HCT116 (cell line): ENCODE measurements at regions not wholly inside any gene's neighbourhood (a gene's known extent, or its start where the extent isn't known, plus 50 kb on each side); places are given as distances from the start of the nearest gene placed in this dataset.

ENCODE experiments used
- ATAC-seq: fragments of 200-7000 bp; cut with Tn5 transposase; 2 replicates; pipeline ENCODE4 v1.9.1; 2020; ENCODE audit warnings: mild to moderate bottlenecking, moderate library complexity
- BruUV-seq: library from RNA; stranded (reverse); fragments of 400-500 nt; replicated peaks from 2 replicates; lab custom pipeline; 2021; lab: Mats Ljungman, UMichigan
- CTCF ChIA-PET: fragments of 300-600 bp; sonication (Branson Sonifier 250); formaldehyde crosslinking; loops from one replicate; lab custom pipeline; 2021; ENCODE audit warnings: antibody characterized with exemption; lab: Charles Lee
- POLR2A ChIA-PET: fragments of 300-600, 350-600 bp; sonication (Branson Sonifier 250); formaldehyde crosslinking; loops from one replicate; lab custom pipeline; 2021; ENCODE audit warnings: antibody characterized with exemption; lab: Charles Lee
- RAD21 ChIA-PET, 2 experiments: fragments of 300-600 bp; sonication (Branson Sonifier 250); formaldehyde crosslinking; loops; one replicate each; lab custom pipeline; 2023; ENCODE audit warnings: low total read pairs in 2 of 2; ENCODE audit not compliant: uncharacterized antibody in 2 of 2, unreplicated experiment in 2 of 2, low non-redundant PET in 1 of 2; lab: Charles Lee
- DNase-seq: peaks from one replicate; pipeline ENCODE4 v3.0.0-alpha.2; 2010; ENCODE audit warnings: low read depth, low spot score
- H2AFZ ChIP-seq: fragments of 200-600 bp; shearing (Covaris generic), sonication (generic); 2 replicates; pipeline ENCODE4 v1.6.1; 2017; ENCODE audit warnings: low read depth, mixed run types, mixed read lengths, antibody characterized with exemption, low read length; ENCODE audit not compliant: poor library complexity, severe bottlenecking
- H3K27ac ChIP-seq: 2 replicates; pipeline ENCODE4 v1.5.1; 2012; ENCODE audit warnings: low read depth, low read length
- H3K27me3 ChIP-seq: fragments of 200-600 bp; sonication (generic); 2 replicates; pipeline ENCODE4 v1.6.1; 2016; ENCODE audit warnings: mixed run types, low read length, mixed read lengths; ENCODE audit not compliant: insufficient read depth
- H3K36me3 ChIP-seq, 2 experiments: fragments of 200-500 bp in 1 of 2; fragments of 200-600 bp in 1 of 2; sonication (Bioruptor generic) in 1 of 2; sonication (generic) in 1 of 2; 2 replicates each; pipeline versions ENCODE4 v1.5.1 to v1.6.1; 2014 to 2016; ENCODE audit warnings: low read length in 2 of 2, inconsistent platforms in 1 of 2, mixed read lengths in 1 of 2, mixed run types in 1 of 2; ENCODE audit not compliant: insufficient read depth in 2 of 2, control insufficient read depth in 1 of 2
- H3K4me1 ChIP-seq, 2 experiments: fragments of 200-600 bp in 1 of 2; sonication (generic) in 1 of 2; 2 replicates each; pipeline versions ENCODE4 v1.5.1 to v1.6.1; 2012 to 2017; ENCODE audit warnings: low read length in 2 of 2, inconsistent platforms in 1 of 2, mild to moderate bottlenecking in 1 of 2, mixed read lengths in 1 of 2, mixed run types in 1 of 2, moderate library complexity in 1 of 2; ENCODE audit not compliant: insufficient read depth in 2 of 2, control insufficient read depth in 1 of 2
- H3K4me2 ChIP-seq: fragments of 200-600 bp; sonication (generic); 2 replicates; pipeline ENCODE4 v1.6.1; 2017; ENCODE audit warnings: mixed run types, low read length, mixed read lengths
- H3K4me3 ChIP-seq, 2 experiments: fragments of 200-600 bp in 1 of 2; sonication (generic) in 1 of 2; replicated peaks in 1 of 2; 2 replicates each; pipeline ENCODE4 v1.5.1; 2011 to 2016; ENCODE audit warnings: low read length in 2 of 2, control low read depth in 1 of 2, low read depth in 1 of 2, mild to moderate bottlenecking in 1 of 2, mixed read lengths in 1 of 2, mixed run types in 1 of 2
- H3K79me2 ChIP-seq: fragments of 200-600 bp; sonication (generic); 2 replicates; pipeline ENCODE4 v1.6.1; 2017; ENCODE audit warnings: mild to moderate bottlenecking, mixed run types, low read length, moderate library complexity, mixed read lengths; ENCODE audit not compliant: insufficient read depth
- H3K9ac ChIP-seq: fragments of 200-600 bp; sonication (generic); 2 replicates; pipeline ENCODE4 v1.6.1; 2016; ENCODE audit warnings: low read length, mixed read lengths
- H3K9me2 ChIP-seq: fragments of 200-600 bp; sonication (generic), shearing (Covaris generic); 2 replicates; pipeline ENCODE4 v1.6.1; 2017; ENCODE audit warnings: mixed run types, mild to moderate bottlenecking, moderate library complexity; ENCODE audit not compliant: insufficient read depth
- H3K9me3 ChIP-seq, 2 experiments: fragments of 200-500 bp in 1 of 2; fragments of 200-600 bp in 1 of 2; sonication (Bioruptor generic) in 1 of 2; sonication (generic) in 1 of 2; 2 replicates each; pipeline ENCODE4 v1.6.1; 2014 to 2017; ENCODE audit warnings: low read length in 2 of 2, mixed read lengths in 2 of 2, inconsistent platforms in 1 of 2, low read depth in 1 of 2, mild to moderate bottlenecking in 1 of 2, mixed run types in 1 of 2, moderate library complexity in 1 of 2; ENCODE audit not compliant: control insufficient read depth in 1 of 2, insufficient read depth in 1 of 2
- H4K20me1 ChIP-seq: fragments of 200-600 bp; sonication (generic), shearing (Covaris generic); 2 replicates; pipeline ENCODE4 v1.6.1; 2017; ENCODE audit warnings: mixed run types, mild to moderate bottlenecking, moderate library complexity; ENCODE audit not compliant: insufficient read depth
- ATF3 ChIP-seq: IDR thresholded peaks from 2 replicates; pipeline ENCODE4 v1.6.1; 2012
- CTCF ChIP-seq, 3 experiments: fragments of 200-600 bp in 1 of 3; sonication (generic) in 1 of 3; IDR thresholded peaks in 2 of 3; conservative IDR thresholded peaks in 1 of 3; 2 replicates each; pipeline ENCODE4 v1.5.1; 2012 to 2017; ENCODE audit warnings: low read depth in 2 of 3, low read length in 2 of 3, antibody characterized with exemption in 1 of 3, borderline replicate concordance in 1 of 3, control low read depth in 1 of 3, mild to moderate bottlenecking in 1 of 3, mixed read lengths in 1 of 3, mixed run types in 1 of 3, moderate library complexity in 1 of 3; ENCODE audit not compliant: insufficient read depth in 1 of 3
- EGR1 ChIP-seq: IDR thresholded peaks from 2 replicates; pipeline ENCODE4 v1.6.1; 2012; ENCODE audit warnings: low read depth
- ELF1 ChIP-seq: IDR thresholded peaks from 2 replicates; pipeline ENCODE4 v1.6.1; 2012; ENCODE audit warnings: low read depth, borderline replicate concordance
- EZH2phosphoT487 ChIP-seq: fragments of 200-600 bp; IDR thresholded peaks from 2 replicates; pipeline ENCODE4 v1.6.1; 2018; ENCODE audit warnings: antibody characterized with exemption, borderline replicate concordance
- FOSL1 ChIP-seq: IDR thresholded peaks from 2 replicates; pipeline ENCODE4 v1.6.1; 2012; ENCODE audit warnings: low read depth
- JUND ChIP-seq: IDR thresholded peaks from 2 replicates; pipeline ENCODE4 v1.6.1; 2012
- MAX ChIP-seq: IDR thresholded peaks from 2 replicates; pipeline ENCODE4 v1.6.1; 2012
- POLR2A ChIP-seq: IDR thresholded peaks from 2 replicates; pipeline ENCODE4 v1.7.0; 2011; ENCODE audit warnings: borderline replicate concordance; ENCODE audit not compliant: insufficient read depth, insufficient read length; ENCODE audit errors: extremely low read depth
- RAD21 ChIP-seq: IDR thresholded peaks from 2 replicates; pipeline ENCODE4 v1.6.1; 2012; ENCODE audit warnings: low read depth, mild to moderate bottlenecking
- REST ChIP-seq: IDR thresholded peaks from 2 replicates; pipeline ENCODE4 v1.6.1; 2012; ENCODE audit warnings: low read depth
- SIN3A ChIP-seq: IDR thresholded peaks from 2 replicates; pipeline ENCODE4 v1.6.1; 2012; ENCODE audit warnings: low read depth
- SP1 ChIP-seq: IDR thresholded peaks from 2 replicates; pipeline ENCODE4 v1.6.1; 2012; ENCODE audit warnings: low read depth
- SRF ChIP-seq: IDR thresholded peaks from 2 replicates; pipeline ENCODE4 v1.6.1; 2012; ENCODE audit warnings: low read depth
- TCF7L2 ChIP-seq: IDR thresholded peaks from 2 replicates; pipeline ENCODE4 v1.7.0; 2011; ENCODE audit warnings: borderline replicate concordance, inconsistent platforms; ENCODE audit not compliant: insufficient read depth, insufficient read length; ENCODE audit errors: extremely low read depth
- YY1 ChIP-seq: IDR thresholded peaks from 2 replicates; pipeline ENCODE4 v1.6.1; 2011; ENCODE audit warnings: low read length, low read depth, moderate library complexity, mild to moderate bottlenecking; ENCODE audit not compliant: insufficient replicate concordance; ENCODE audit errors: extremely low read depth
- ZBTB33 ChIP-seq: IDR thresholded peaks from 2 replicates; pipeline ENCODE4 v1.6.1; 2011; ENCODE audit warnings: mild to moderate bottlenecking, low read length, moderate library complexity; ENCODE audit not compliant: insufficient replicate concordance; ENCODE audit errors: extremely low read depth
- ZFX ChIP-seq: fragments of 450-650 bp; IDR thresholded peaks from 2 replicates; pipeline ENCODE4 v1.6.1; 2017
- ZNF274 ChIP-seq: fragments of 200-500 bp; sonication (Bioruptor generic); IDR thresholded peaks from 2 replicates; pipeline ENCODE4 v1.6.1; 2014; ENCODE audit warnings: mild to moderate bottlenecking, low read depth, low read length, inconsistent platforms
- intact Hi-C: fragments of 100-400 bp; cut with micrococcal nuclease; formaldehyde crosslinking; loops from 2 replicates; pipeline ENCODE4 v1.10.0; 2022

GRCh38 chr15:29400701-29401100 lies 131.1 kb upstream of the NSMCE3 start (continued):
- TF ChIP-seq CTCF (IDR thresholded peaks at IDR 0.05 in 2 of 3, conservative IDR thresholded peaks at IDR 0.05 in 1 of 3; ENCODE audit: borderline replicate concordance in 1 of 3, insufficient read depth in 1 of 3, low read depth in 2 of 3, low read length in 2 of 3): no peak
- no peak for TF ChIP-seq ZFX
- TF ChIP-seq FOSL1: no peak
- TF ChIP-seq, all 23 proteins: peak for 0

- no peak overlapping the region for H3K27ac ChIP-seq
- ChIA-PET RAD21 (no interaction called here), POLR2A (no interaction called here), CTCF (no interaction called here)
- H3K79me2 ChIP-seq: no peaks in the 10 kb centered on the region
- H4K20me1 ChIP-seq: no peaks in the 10 kb centered on the region; the same call in 1 of the 2 replicates
- no peak for DNase-seq
- H3K9me3 ChIP-seq: no peaks in the 10 kb centered on the region
- H3K9ac ChIP-seq: no peak overlapping the region
- ATAC-seq: no peak
- no peak overlapping the region for H2AFZ ChIP-seq
- no TSS peak for BruUV-seq
- H3K36me3 ChIP-seq: no peaks in the 10 kb centered on the region
- no peaks in the 10 kb centered on the region; a peak in 1 of 4 replicates for H3K4me1 ChIP-seq
- H3K27me3 ChIP-seq: peaks cover 11% of the 10 kb centered on the region; the same call in 1 of the 2 replicates
- H3K9me2 ChIP-seq: no peaks in the 10 kb centered on the region
- intact Hi-C loops: no loop called here
- H3K4me2 ChIP-seq: no peak overlapping the region
- no peak overlapping the region for H3K4me3 ChIP-seq
- TF ChIP-seq ATF3 (no peak), YY1 (no peak), TCF7L2 (no peak), SIN3A (no peak), SRF (no peak), MAX (no peak), RAD21 (no peak), FOSL1 (no peak), EZH2phosphoT487 (no peak), ZNF274 (no peak), ELF1 (no peak), SP1 (no peak), ZFX (no peak), ZBTB33 (no peak), POLR2A (no peak), EGR1 (no peak), REST (no peak), JUND (no peak)
These were observed 129.3 kb upstream of the NSMCE3 start for GRCh38 chr15:29398907-29399306.
